HL-60 (cell line): ENCODE measurements at regions not wholly inside any gene's neighbourhood (a gene's known extent, or its start where the extent isn't known, plus 50 kb on each side); places are given as distances from the start of the nearest gene placed in this dataset.

Experiments
- DNase-seq, 2 experiments: peaks; one replicate each; pipeline ENCODE4 v3.0.0-alpha.2; 2010 to 2020; ENCODE audit warnings: low read depth in 1 of 2, low spot score in 1 of 2
- H3K27ac ChIP-seq: fragments of 250-450 bp; sonication (Bioruptor Pico); replicated peaks from 2 replicates; pipeline ENCODE4 v1.5.1; 2020; ENCODE audit warnings: mild to moderate bottlenecking, moderate library complexity
- H3K27me3 ChIP-seq: fragments of 250-450 bp; sonication (Bioruptor Pico); 2 replicates; pipeline ENCODE4 v1.5.1; 2021; ENCODE audit warnings: mild to moderate bottlenecking, moderate library complexity; ENCODE audit not compliant: insufficient read depth, poor library complexity, severe bottlenecking
- H3K4me3 ChIP-seq: replicated peaks from 2 replicates; pipeline ENCODE4 v1.5.1; 2011; ENCODE audit warnings: mild to moderate bottlenecking, control low read depth, low read length; ENCODE audit not compliant: insufficient read depth
- GABPA ChIP-seq: IDR thresholded peaks from 2 replicates; pipeline ENCODE4 v1.6.1; 2012; ENCODE audit warnings: low read depth
- POLR2AphosphoS5 ChIP-seq: IDR thresholded peaks from 2 replicates; pipeline ENCODE4 v1.6.1; 2012; ENCODE audit warnings: low read depth
- SPI1 ChIP-seq: IDR thresholded peaks from 2 replicates; pipeline ENCODE4 v1.6.1; 2012; ENCODE audit warnings: low read depth, mild to moderate bottlenecking, borderline replicate concordance
- TF ChIP-seq, protein P1 (sequence below): IDR thresholded peaks from 2 replicates; pipeline ENCODE4 v1.6.1; 2012; ENCODE audit warnings: low read depth; ENCODE audit not compliant: insufficient replicate concordance
- TF ChIP-seq, protein P2 (sequence below): IDR thresholded peaks from one replicate; pipeline ENCODE4 v1.5.1; 2011; ENCODE audit warnings: low read length, control low read depth, inconsistent platforms; ENCODE audit not compliant: insufficient read depth

DNA sequence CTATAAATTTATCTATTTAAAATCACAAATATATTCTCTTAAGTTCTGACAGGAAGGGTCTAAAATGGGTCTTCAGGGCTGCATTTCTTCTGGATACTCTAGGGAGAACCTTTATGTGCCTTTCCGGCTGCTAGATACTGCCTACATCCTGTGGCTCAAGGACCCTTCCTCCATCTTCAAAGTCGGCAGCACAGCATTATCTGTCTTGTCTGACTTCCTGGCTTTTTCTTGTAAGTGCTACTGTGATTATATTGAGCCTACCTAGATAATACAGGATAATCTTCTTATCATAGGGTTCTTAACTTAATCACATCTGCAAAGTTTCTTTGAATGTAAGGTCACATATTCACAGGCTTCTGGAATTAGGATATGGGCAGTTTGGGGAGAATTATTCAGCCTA is 943.8 kb upstream of the TYRP1 start:
- Histone ChIP-seq H3K27me3 (no peaks in the 10 kb centered on the region), H3K4me3 (no peak overlapping the region), H3K27ac (no peak overlapping the region)
- TF ChIP-seq, protein P1, sequence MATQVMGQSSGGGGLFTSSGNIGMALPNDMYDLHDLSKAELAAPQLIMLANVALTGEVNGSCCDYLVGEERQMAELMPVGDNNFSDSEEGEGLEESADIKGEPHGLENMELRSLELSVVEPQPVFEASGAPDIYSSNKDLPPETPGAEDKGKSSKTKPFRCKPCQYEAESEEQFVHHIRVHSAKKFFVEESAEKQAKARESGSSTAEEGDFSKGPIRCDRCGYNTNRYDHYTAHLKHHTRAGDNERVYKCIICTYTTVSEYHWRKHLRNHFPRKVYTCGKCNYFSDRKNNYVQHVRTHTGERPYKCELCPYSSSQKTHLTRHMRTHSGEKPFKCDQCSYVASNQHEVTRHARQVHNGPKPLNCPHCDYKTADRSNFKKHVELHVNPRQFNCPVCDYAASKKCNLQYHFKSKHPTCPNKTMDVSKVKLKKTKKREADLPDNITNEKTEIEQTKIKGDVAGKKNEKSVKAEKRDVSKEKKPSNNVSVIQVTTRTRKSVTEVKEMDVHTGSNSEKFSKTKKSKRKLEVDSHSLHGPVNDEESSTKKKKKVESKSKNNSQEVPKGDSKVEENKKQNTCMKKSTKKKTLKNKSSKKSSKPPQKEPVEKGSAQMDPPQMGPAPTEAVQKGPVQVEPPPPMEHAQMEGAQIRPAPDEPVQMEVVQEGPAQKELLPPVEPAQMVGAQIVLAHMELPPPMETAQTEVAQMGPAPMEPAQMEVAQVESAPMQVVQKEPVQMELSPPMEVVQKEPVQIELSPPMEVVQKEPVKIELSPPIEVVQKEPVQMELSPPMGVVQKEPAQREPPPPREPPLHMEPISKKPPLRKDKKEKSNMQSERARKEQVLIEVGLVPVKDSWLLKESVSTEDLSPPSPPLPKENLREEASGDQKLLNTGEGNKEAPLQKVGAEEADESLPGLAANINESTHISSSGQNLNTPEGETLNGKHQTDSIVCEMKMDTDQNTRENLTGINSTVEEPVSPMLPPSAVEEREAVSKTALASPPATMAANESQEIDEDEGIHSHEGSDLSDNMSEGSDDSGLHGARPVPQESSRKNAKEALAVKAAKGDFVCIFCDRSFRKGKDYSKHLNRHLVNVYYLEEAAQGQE = no peak
- no peak for TF ChIP-seq GABPA
- TF ChIP-seq POLR2AphosphoS5 = no peak
- no peak for TF ChIP-seq SPI1
- TF ChIP-seq, protein P2, sequence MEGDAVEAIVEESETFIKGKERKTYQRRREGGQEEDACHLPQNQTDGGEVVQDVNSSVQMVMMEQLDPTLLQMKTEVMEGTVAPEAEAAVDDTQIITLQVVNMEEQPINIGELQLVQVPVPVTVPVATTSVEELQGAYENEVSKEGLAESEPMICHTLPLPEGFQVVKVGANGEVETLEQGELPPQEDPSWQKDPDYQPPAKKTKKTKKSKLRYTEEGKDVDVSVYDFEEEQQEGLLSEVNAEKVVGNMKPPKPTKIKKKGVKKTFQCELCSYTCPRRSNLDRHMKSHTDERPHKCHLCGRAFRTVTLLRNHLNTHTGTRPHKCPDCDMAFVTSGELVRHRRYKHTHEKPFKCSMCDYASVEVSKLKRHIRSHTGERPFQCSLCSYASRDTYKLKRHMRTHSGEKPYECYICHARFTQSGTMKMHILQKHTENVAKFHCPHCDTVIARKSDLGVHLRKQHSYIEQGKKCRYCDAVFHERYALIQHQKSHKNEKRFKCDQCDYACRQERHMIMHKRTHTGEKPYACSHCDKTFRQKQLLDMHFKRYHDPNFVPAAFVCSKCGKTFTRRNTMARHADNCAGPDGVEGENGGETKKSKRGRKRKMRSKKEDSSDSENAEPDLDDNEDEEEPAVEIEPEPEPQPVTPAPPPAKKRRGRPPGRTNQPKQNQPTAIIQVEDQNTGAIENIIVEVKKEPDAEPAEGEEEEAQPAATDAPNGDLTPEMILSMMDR = no peak
- no peak for DNase-seq

DNA sequence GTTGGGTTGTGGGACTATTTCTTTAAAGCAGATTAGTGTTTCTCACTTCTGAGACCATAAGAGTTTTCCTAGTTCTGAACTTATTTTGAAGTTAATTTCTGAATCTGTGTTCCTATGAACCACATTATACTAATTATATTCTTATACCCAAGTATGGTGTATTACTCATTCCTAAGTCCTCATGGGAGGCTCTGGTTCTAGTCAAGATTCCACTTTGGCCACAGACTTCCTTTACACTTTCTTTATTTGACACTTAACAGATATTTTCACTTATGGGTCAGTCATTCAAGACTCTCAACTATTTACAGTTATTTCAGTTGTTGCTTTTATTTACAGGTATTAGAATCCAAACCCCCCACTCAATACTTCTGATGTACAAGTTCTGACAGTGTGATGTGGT is 937.2 kb upstream of the TYRP1 start:
- DNase-seq = no peak
- H3K27ac ChIP-seq = no peak overlapping the region
- TF ChIP-seq, protein P1 = no peak
- TF ChIP-seq, protein P2 = no peak
- no peak for TF ChIP-seq GABPA
- no peak for TF ChIP-seq SPI1
- TF ChIP-seq POLR2AphosphoS5 = no peak

DNA sequence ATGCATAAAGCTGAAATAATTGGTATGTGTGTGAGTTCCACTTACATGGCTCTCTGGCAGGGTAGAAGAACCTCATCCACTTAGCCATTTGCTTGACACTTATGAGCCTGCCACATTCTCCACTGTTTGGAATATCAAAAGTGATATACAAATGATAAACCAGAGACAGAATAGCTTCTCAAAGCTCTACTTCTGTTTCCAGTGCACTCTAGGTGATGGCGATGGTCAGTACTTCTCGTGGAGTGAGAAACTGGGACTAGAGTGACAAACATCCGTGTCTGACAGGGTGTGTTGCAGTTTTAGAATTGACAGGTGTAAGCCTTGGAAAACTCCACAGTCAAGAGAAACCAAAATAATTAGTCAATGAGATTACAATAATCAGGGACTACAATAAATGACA is 935.8 kb upstream of the TYRP1 start:
- no peak overlapping the region for H3K4me3 ChIP-seq

More for the DNA sequence above, 937.2 kb upstream of the TYRP1 start:
- no peaks in the 10 kb centered on the region for H3K27me3 ChIP-seq
- H3K4me3 ChIP-seq = no peak overlapping the region

More for the DNA sequence above, 935.8 kb upstream of the TYRP1 start:
- no peak for DNase-seq
- TF ChIP-seq, protein P1 = no peak
- TF ChIP-seq GABPA = no peak
- TF ChIP-seq POLR2AphosphoS5 = no peak
- TF ChIP-seq, protein P2 = no peak
- TF ChIP-seq SPI1 = no peak
- no peak overlapping the region for H3K27ac ChIP-seq
- no peaks in the 10 kb centered on the region for H3K27me3 ChIP-seq
